T-cell (primary cell): ENCODE measurements at regions not wholly inside any gene's neighbourhood (a gene's known extent, or its start where the extent isn't known, plus 50 kb on each side); places are given as distances from the start of the nearest gene placed in this dataset.

Source experiments
- ATAC-seq, 4 experiments: fragments of 200-7000 bp in 3 of 4; fragments of 150-1000 bp in 1 of 4; cut with Tn5 transposase; replicated peaks in 1 of 4; 1 replicate in 3 of 4; 2 replicates in 1 of 4; pipeline ENCODE4 v1.10.0; 2021; ENCODE audit warnings: moderate library complexity in 3 of 4, mild to moderate bottlenecking in 2 of 4, moderate number of reproducible peaks in 1 of 4
- CTCF ChIA-PET, 2 donors: fragments of 300-600 bp; sonication (Branson Sonifier 250); formaldehyde crosslinking; loops; one replicate each; lab custom pipeline; 2022; ENCODE audit warnings: antibody characterized with exemption in 2 of 2; lab: Charles Lee
- POLR2A ChIA-PET, 2 donors: fragments of 300-600 bp; sonication (Branson Sonifier 250); formaldehyde crosslinking; loops; one replicate each; lab custom pipeline; 2022; ENCODE audit warnings: antibody characterized with exemption in 2 of 2; lab: Charles Lee
- DNase-seq, 35 experiments: peaks; one replicate each; pipeline versions ENCODE4 v3.0.0 to v3.0.0-alpha.2; 2013 to 2023
- H3K27ac ChIP-seq: one replicate; pipeline ENCODE4 v1.5.1; 2013; ENCODE audit warnings: low read length
- H3K27me3 ChIP-seq, 2 experiments: replicated peaks in 1 of 2; 1 replicate in 1 of 2; 2 replicates in 1 of 2; pipeline versions ENCODE4 v1.6.1 to v1.7.0; 2013; ENCODE audit warnings: low read length in 1 of 2, mixed read lengths in 1 of 2; ENCODE audit not compliant: control insufficient read depth in 2 of 2, insufficient read depth in 2 of 2; ENCODE audit errors: extremely low read depth in 1 of 2
- H3K36me3 ChIP-seq, 2 donors: 1 replicate in 1 of 2; 2 replicates in 1 of 2; pipeline versions ENCODE4 v1.6.1 to v1.7.0; 2013; ENCODE audit warnings: low read length in 1 of 2; ENCODE audit not compliant: control insufficient read depth in 2 of 2, insufficient read depth in 1 of 2; ENCODE audit errors: extremely low read depth in 1 of 2
- H3K4me1 ChIP-seq, 2 experiments: 1 replicate in 1 of 2; 2 replicates in 1 of 2; pipeline versions ENCODE4 v1.6.1 to v1.7.0; 2013; ENCODE audit warnings: low read length in 2 of 2, mixed read lengths in 1 of 2; ENCODE audit not compliant: insufficient read depth in 2 of 2, control insufficient read depth in 1 of 2; ENCODE audit errors: extremely low read depth in 1 of 2
- H3K4me3 ChIP-seq, 2 donors: 1 replicate in 1 of 2; 2 replicates in 1 of 2; pipeline versions ENCODE4 v1.5.1 to v1.7.0; 2013; ENCODE audit warnings: mild to moderate bottlenecking in 2 of 2, low read length in 1 of 2, moderate library complexity in 1 of 2; ENCODE audit not compliant: control insufficient read depth in 1 of 2; ENCODE audit errors: extremely low read depth in 1 of 2
- H3K9me3 ChIP-seq: 2 replicates; pipeline ENCODE4 v1.7.0; 2013
- H3K27ac Mint-ChIP-seq, 2 donors: one replicate each; pipeline ENCODE4 v1.8.0; 2020 to 2021; ENCODE audit warnings: mild to moderate bottlenecking in 2 of 2, mixed read lengths in 2 of 2
- H3K27me3 Mint-ChIP-seq, 2 donors: one replicate each; pipeline ENCODE4 v1.8.0; 2021 to 2022; ENCODE audit warnings: mixed read lengths in 2 of 2
- H3K36me3 Mint-ChIP-seq: one replicate; pipeline ENCODE4 v1.8.0; 2021; ENCODE audit warnings: mixed read lengths
- H3K4me1 Mint-ChIP-seq, 3 donors: one replicate each; pipeline ENCODE4 v1.8.0; 2020 to 2022; ENCODE audit warnings: mixed read lengths in 3 of 3, mild to moderate bottlenecking in 1 of 3
- H3K4me3 Mint-ChIP-seq, 3 donors: one replicate each; pipeline ENCODE4 v1.8.0; 2020 to 2022; ENCODE audit warnings: mild to moderate bottlenecking in 3 of 3, mixed read lengths in 3 of 3, moderate library complexity in 3 of 3
- H3K9me3 Mint-ChIP-seq, 3 donors: one replicate each; pipeline ENCODE4 v1.8.0; 2020 to 2022; ENCODE audit warnings: mixed read lengths in 3 of 3
- WGBS: methylation state at CpG from one replicate; pipeline ENCODE4 v1.1.5; 2013; ENCODE audit warnings: missing lambda C conversion rate; ENCODE audit not compliant: insufficient coverage; 5-methylcytosine and 5-hydroxymethylcytosine counted together

GRCh38 chr6:102438171-102438570, 1044.7 kb downstream of the GRIK2 start:
- Mint-ChIP-seq H3K9me3 (peaks cover 10 to 14% (median 12%) of the 10 kb centered on the region in 3 donors), H3K27ac (no peak overlapping the region), H3K27me3 (no peaks in the 10 kb centered on the region), H3K4me3 (no peak overlapping the region), H3K4me1 (no peaks in the 10 kb centered on the region), H3K36me3 (no peaks in the 10 kb centered on the region)
- H3K4me3 ChIP-seq = no peak overlapping the region
- DNase-seq (no peak), ATAC-seq (no peak)
- POLR2A ChIA-PET = no interaction called here
- H3K27ac ChIP-seq = no peak overlapping the region
- H3K27me3 ChIP-seq = no peaks in the 10 kb centered on the region
- no CpG with 5 or more reads among the region's 1 CpG for WGBS
- H3K9me3 ChIP-seq = no peaks in the 10 kb centered on the region
- H3K36me3 ChIP-seq = no peaks in the 10 kb centered on the region
- H3K4me1 ChIP-seq = no peaks in the 10 kb centered on the region
- CTCF ChIA-PET = no interaction called here

- no peaks in the 10 kb centered on the region for H3K27me3 ChIP-seq
- H3K4me1 ChIP-seq = peaks cover 0 to 5% of the 10 kb centered on the region in 2 experiments
- no peaks in the 10 kb centered on the region for H3K4me1 Mint-ChIP-seq
- peaks cover 8 to 19% (median 16%) of the 10 kb centered on the region in 3 donors for H3K9me3 Mint-ChIP-seq
- H3K27ac ChIP-seq = no peak overlapping the region
- no peak overlapping the region for H3K27ac Mint-ChIP-seq
- H3K36me3 Mint-ChIP-seq = no peaks in the 10 kb centered on the region
- H3K4me3 Mint-ChIP-seq = no peak overlapping the region
- no peaks in the 10 kb centered on the region for H3K27me3 Mint-ChIP-seq
- no peak for DNase-seq
- H3K36me3 ChIP-seq = no peaks in the 10 kb centered on the region
- H3K9me3 ChIP-seq = no peaks in the 10 kb centered on the region
- ChIA-PET POLR2A (no interaction called here), CTCF (no interaction called here)
- ATAC-seq = no peak
- 23% methylated on average over 3 of the region's 4 CpGs for WGBS
- H3K4me3 ChIP-seq = no peak overlapping the region
Measured at GRCh38 chr6:102417368-102417998, 1024.0 kb downstream of the GRIK2 start.

- Histone ChIP-seq H3K4me1 (peaks cover 0 to 5% of the 10 kb centered on the region in 2 experiments), H3K9me3 (no peaks in the 10 kb centered on the region), H3K36me3 (no peaks in the 10 kb centered on the region), H3K27ac (no peak overlapping the region), H3K4me3 (no peak overlapping the region), H3K27me3 (no peaks in the 10 kb centered on the region)
- CTCF ChIA-PET = no interaction called here
- Mint-ChIP-seq H3K9me3 (peaks cover 7 to 19% (median 7%) of the 10 kb centered on the region in 3 donors), H3K36me3 (no peaks in the 10 kb centered on the region), H3K4me3 (no peak overlapping the region), H3K27ac (no peak overlapping the region), H3K4me1 (no peaks in the 10 kb centered on the region), H3K27me3 (no peaks in the 10 kb centered on the region)
- WGBS = no CpG with 5 or more reads among the region's 1 CpG
- ATAC-seq (no peak), DNase-seq (no peak)
- POLR2A ChIA-PET = no interaction called here
Measured at GRCh38 chr6:102415891-102416290, 1022.4 kb downstream of the GRIK2 start.

- ChIA-PET POLR2A (no interaction called here), CTCF (no interaction called here)
- Mint-ChIP-seq H3K4me1 (no peaks in the 10 kb centered on the region), H3K27ac (no peak overlapping the region), H3K4me3 (no peak overlapping the region), H3K36me3 (no peaks in the 10 kb centered on the region), H3K27me3 (no peaks in the 10 kb centered on the region), H3K9me3 (peaks cover 5 to 8% (median 6%) of the 10 kb centered on the region in 3 donors)
- Histone ChIP-seq H3K9me3 (no peaks in the 10 kb centered on the region), H3K4me1 (no peaks in the 10 kb centered on the region), H3K4me3 (no peak overlapping the region), H3K36me3 (no peaks in the 10 kb centered on the region), H3K27ac (no peak overlapping the region), H3K27me3 (no peaks in the 10 kb centered on the region)
- no peak for ATAC-seq
- DNase-seq = no peak
- no CpG with 5 or more reads among the region's 3 CpGs for WGBS
Measured at GRCh38 chr6:102411796-102412195, 1018.3 kb downstream of the GRIK2 start.

- ChIA-PET CTCF (no interaction called here), POLR2A (no interaction called here)
- H3K9me3 Mint-ChIP-seq = peaks cover 5 to 12% (median 8%) of the 10 kb centered on the region in 3 donors
- H3K4me1 Mint-ChIP-seq = no peaks in the 10 kb centered on the region
- Histone ChIP-seq H3K36me3 (no peaks in the 10 kb centered on the region), H3K27ac (no peak overlapping the region), H3K4me3 (no peak overlapping the region), H3K27me3 (no peaks in the 10 kb centered on the region), H3K9me3 (no peaks in the 10 kb centered on the region), H3K4me1 (no peaks in the 10 kb centered on the region)
- ATAC-seq (no peak), DNase-seq (no peak)
- H3K36me3 Mint-ChIP-seq = no peaks in the 10 kb centered on the region
- WGBS = 72% methylated on average over 1 of the region's 4 CpGs
- no peak overlapping the region for H3K27ac Mint-ChIP-seq
- H3K4me3 Mint-ChIP-seq = no peak overlapping the region
- H3K27me3 Mint-ChIP-seq = no peaks in the 10 kb centered on the region
Measured at GRCh38 chr6:102407886-102408741, 1014.6 kb downstream of the GRIK2 start.

- H3K36me3 ChIP-seq = no peaks in the 10 kb centered on the region
- H3K27ac ChIP-seq = no peak overlapping the region
- H3K4me3 ChIP-seq = no peak overlapping the region
- ATAC-seq (no peak), DNase-seq (no peak)
- ChIA-PET POLR2A (no interaction called here), CTCF (interaction anchor here in 1 of 2 donors (0.6 kb wide), 1 partner anchor 274 kb away, joined by 3 read pairs; no protein-coding TSS in a partner anchor)
- Mint-ChIP-seq H3K4me1 (no peaks in the 10 kb centered on the region), H3K4me3 (no peak overlapping the region), H3K27ac (no peak overlapping the region), H3K9me3 (peaks cover 5 to 12% (median 8%) of the 10 kb centered on the region in 3 donors), H3K27me3 (no peaks in the 10 kb centered on the region), H3K36me3 (no peaks in the 10 kb centered on the region)
- no peaks in the 10 kb centered on the region for H3K27me3 ChIP-seq
- H3K4me1 ChIP-seq = peaks cover 0 to 2% of the 10 kb centered on the region in 2 experiments
- no peaks in the 10 kb centered on the region for H3K9me3 ChIP-seq
- no CpG with 5 or more reads among the region's 1 CpG for WGBS
Measured at GRCh38 chr6:102405860-102406259, 1012.4 kb downstream of the GRIK2 start.
